Left kidney (tissue), 1 donor: ENCODE measurements at regions not wholly inside any gene's neighbourhood (a gene's known extent, or its start where the extent isn't known, plus 50 kb on each side); places are given as distances from the start of the nearest gene placed in this dataset.
"Not testable (repeated sequence)": the region's sequence is repeated elsewhere in the genome, so short reads cannot be mapped to it uniquely, and the experiment has no call there.

Experiments
- DNase-seq: peaks from one replicate; pipeline ENCODE4 v3.0.0-alpha.2; 2013

DNA sequence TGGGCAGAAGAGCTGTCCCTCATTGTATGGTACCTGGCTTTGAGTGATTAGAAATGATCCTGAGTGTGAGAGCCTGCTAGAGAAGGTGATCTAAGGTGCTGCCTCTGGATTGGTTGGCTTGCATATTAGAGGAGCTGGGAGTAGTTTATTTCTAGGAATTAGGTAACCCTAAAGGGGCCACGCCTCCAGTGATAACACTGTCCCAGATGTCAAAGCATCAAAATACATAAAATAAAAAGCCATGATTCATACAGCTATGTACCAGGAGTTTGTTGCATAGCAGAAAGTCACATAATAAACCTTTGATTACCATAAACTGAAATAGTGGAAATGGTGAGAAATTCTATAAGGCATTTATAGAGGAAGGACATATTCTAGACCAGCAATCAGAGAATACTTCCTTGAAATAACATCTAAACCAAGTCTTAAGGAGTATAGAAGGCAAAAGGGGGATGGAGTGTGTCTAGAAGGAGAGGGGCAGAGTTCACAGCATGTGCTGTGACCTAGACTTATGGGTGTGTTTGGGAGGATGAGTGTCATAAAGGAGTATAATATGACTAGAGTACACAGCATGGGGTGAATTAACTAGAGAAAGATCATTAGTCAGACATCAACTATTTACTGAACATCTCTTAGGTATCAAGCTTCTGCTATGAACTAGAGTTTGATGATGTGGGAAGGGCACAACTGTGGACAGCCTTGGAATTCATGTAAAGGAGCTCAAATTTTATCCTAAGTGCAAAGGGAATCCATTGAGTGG is 686.4 kb downstream of the GALC start:
- DNase-seq, result no peak

DNA sequence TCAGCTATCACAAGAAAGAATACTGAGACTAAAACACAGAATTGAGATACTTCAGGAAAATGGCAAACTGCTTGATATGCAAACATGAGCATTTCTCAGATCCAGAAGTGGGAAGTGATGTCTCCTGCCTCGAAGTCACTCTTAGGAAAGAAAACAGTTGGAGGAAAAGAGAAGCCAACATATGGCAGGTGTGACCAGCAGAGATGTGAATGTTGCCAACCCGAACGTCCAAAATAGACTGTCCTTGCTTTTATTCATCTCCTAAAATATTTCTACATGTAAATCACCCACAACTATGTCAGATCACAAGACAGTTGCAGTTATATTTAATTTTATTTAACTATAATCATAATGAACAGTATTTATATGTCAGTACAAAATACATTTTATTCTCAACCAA is 687.6 kb downstream of the GALC start:
- DNase-seq, result no peak

DNA sequence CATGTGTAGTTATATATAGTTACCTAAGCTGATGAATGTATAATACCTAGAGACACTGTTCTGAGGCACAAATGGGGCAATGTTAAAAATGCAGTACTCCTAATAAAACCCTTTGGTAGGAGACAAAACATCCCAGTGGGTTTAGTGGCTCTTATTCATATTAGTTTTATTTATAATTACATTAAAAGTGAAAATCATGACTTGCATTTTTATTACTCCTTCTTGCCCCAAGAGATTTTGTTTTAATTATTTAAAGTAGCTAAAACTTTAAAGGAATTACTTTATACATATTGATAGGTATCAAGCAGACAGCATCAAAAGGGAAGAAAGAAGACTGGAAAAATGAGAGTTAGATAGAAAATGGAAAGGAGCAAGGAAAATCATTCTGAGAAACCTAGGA is 688.6 kb downstream of the GALC start:
- no peak for DNase-seq

DNA sequence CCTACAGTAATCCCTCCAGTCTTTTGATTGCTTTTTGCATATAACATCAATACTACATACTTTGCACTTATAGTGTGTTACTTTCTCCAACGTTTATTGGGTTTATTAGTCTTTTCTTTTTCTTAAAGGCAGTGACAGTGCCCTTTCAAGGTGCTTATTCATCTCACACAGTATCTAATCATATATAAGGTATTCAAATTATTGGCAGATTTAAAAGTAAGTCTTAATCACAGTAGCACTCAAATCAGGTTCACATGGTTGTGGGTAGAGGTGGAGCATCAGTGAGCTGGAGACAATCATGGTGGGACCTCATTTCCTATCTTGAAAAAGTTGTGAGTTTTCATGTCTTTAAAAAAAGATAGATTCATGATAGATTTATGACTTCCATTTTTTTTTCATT is 706.2 kb downstream of the GALC start:
- DNase-seq, result no peak

DNA sequence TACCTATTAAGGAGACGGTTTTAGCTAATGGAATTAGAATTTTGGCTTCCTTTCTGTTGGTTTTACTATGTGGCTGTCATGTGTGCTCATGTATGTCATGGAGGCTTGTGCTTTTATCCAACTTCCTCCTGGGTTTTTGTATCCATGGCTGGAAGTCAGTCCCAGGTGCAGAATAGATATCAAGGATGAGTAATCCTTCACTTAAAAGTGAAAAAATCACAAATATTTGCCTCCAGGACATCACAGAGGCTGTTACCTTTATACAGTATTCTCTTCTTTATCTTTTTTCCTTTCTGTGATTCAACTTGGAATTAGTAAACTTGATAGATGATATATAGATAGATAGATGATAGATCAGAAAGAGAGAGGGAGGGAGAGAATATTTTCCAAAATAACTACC is 706.8 kb downstream of the GALC start:
- no peak for DNase-seq

DNA sequence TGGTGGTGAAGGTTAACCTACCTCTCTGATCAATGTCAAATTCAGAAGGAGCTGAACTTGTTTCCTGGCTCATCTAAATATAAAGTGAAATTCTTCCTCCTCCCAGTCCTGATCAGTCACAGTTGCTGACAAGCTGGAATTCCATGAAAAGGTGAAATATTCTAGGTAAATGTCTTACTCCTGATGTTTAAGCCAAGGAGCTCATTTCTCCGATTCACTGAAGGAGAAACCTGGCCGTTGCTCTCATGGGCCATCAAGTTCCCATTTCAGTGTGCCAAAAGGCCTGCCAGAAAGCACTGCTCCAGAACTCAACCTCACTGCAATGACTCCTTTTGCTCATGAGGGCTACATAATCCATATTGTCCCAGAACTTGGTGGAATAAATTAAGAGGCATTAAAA is 707.5 kb downstream of the GALC start:
- peak; percentile 7 for DNase-seq

DNA sequence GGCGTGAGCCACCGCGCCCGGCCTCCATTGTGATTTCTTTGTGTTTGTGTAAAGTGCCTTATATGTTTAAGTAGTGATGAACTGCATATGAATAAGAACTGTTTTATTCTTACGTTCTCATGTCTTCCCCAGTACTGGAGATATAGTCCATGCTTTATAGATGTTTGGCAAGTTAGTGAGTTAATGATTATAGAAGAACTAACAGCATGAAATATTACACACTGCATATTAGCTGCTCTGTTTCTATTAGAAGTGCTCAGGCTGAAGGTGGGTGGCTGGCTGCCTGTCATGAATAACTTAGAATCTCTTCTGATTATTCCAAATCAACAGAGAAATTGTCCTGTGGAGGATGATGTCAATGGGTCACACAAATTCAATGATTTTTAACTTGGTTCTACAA is 709.4 kb downstream of the GALC start:
- no peak for DNase-seq

DNA sequence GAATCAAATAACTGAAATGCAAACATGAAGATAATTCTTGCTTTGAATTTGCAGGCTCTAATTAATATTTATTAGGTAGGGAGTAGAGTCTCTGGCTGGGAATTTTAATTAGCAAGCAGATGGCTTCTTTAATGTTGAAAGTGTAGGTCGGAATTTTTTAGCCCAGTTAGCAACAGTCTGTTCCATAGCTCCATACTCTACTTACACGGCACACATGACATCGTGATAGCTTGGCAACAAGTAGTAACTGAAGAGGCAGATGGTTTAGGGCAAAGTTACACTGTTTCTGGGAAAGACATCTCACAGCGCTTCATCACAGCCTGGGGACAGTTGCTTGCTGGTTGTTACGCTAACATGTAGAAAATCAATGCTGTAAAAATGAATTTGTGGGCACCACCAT is 710.7 kb downstream of the GALC start:
- no peak for DNase-seq

DNA sequence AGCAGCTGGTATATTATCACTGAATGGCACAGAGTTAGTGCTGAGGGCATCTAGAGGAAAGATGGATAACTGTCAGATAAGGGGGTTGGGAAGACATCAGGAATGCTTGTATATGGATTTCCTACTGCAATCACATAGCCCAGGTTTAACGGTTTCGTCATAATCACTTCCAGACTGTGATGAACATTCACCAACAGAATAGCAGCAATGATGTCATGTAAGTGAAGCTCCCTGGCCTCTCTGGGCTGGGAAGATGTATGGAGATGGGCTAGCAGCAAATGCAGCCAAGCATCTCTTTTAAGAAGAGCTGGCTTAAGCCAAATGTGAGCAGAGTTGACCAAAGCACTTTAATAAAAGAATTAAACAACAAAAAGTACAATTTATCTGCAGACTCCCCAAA is 714.6 kb downstream of the GALC start:
- no peak for DNase-seq

DNA sequence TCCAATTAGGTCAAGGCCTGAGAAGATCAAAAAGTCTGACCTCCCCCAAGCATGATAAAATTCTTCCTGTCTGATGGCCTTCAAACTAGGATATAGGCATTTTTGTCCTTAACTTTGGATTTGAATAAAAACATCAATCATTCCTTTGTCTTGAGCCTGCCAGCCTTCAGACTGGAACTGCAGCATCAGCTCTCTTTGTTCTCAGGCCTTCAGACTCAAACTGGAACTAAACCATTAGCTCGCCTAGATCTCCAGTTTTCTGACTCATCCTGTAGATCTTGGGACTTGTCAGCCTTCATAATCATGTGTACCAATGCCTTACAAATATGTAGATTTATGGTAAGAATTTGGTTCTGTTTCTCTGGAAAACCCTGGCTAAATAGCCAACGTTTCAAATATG is 721.7 kb downstream of the GALC start:
- DNase-seq, result no peak

DNA sequence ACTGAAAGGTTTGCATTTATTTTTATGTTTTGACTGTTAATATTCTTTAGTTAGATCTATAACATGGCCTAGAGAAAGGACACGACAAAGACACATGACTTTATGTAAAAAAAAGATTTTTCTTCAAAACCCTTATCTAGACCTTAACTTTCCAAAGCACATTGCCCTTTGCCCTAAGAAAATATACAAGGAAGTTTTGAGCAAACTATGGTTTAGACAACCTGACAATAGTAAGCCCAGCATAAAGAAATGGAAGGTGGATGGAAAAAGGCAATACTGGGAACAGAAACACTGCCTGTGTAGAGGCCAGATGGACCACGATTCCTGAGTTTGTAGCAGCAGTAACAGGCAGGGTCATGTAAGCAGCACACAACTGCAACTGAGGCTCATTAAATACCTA is 724.0 kb downstream of the GALC start:
- DNase-seq, result no peak

DNA sequence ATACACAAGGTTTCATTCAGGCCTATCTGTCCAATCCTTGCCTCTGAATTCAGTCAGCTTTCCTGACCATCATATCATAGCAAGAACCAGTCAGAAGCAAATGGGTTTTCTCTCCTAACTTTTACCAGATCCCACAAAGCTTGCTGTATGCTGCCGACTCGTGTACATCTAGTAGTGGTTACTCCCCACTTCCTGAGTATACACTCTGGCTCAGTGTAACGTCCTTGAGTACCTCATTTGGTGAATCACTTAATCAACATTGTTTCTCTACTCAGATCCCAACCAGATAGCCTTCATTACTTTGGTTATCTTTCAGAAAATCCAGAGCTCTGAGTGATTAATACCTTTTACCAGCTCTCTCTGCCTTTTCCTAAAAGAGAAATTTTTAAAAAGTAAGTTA is 728.2 kb downstream of the GALC start:
- no peak for DNase-seq

DNA sequence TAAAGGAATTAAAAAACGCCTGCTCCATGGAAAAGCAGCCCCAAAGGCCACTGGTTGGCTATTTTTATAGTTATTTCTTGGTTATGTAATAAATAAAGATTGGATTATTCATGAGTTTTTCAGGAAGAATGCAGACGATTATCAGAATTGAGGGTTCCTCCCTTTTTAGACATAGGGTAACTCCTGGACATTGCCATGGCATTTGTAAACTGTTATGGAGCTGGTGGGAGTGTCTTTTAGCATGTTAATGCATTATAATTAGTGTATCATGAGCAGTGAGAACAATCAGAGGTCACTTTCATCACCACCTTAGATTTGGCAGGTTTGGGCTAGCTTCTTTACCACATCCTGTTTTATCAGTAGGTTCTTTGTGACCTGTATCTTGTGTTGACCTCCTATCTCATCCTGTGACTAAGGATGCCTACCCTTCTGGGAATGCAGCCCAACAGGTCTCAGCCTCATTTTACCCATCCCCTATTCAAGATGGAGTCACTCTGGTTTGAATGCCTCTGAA is 728.7 kb downstream of the GALC start:
- DNase-seq, result no peak

DNA sequence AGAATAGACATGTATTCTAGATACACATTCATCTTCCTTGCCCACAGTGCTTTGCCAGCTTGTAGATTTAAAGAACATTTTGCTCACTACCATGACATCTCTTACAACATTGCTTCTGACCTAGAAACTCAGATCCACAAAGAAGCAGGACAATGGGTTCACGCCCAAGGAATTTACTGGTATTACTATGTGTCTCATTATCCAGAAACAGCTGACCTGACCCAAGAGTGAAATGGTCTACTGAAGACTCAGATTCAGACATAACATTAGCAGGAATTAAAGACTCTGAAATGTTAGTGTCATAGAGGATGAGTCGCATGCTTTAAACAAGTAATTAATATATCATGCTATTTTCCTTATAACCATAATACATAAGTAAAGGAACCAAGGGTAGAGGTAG is 731.4 kb downstream of the GALC start:
- DNase-seq, result no peak

DNA sequence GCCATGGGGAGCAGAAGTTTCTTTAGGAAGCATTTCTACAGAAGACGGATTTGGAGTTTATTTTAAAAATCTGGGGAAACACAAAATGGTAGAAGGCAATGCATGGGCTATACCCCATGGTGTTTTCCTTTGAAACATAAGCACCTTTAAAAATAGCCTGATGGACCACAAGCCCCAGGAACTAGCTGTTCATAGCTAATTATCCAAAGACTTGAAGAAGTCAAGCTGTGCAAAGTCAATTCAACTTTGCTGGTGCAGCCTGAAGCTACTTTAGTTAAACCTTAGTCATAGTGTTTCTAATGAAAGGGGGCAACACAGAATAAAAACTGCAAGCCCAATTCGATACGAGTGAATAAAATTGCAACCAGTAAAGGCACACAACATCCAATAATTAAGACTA is 732.5 kb downstream of the GALC start:
- no peak for DNase-seq

DNA sequence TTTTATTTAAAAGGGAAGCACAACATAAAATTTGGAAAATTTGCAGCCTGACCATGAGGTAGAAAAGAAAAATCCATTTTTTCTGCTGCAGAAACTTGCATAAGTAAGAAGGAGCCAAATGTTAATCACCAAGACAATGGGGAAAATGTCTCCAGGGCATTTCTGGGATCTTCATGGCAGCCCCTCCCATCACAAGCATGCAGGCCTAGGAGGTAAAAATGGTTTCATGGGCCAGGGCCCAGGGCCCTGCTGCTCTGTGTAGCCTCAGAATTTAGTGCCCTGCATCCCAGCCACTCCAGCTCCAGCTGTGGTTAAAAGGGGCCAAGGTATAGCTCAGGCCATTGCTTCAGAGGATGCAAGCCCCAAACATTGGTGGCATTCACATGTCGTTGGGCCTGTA is 735.6 kb downstream of the GALC start:
- no peak for DNase-seq

DNA sequence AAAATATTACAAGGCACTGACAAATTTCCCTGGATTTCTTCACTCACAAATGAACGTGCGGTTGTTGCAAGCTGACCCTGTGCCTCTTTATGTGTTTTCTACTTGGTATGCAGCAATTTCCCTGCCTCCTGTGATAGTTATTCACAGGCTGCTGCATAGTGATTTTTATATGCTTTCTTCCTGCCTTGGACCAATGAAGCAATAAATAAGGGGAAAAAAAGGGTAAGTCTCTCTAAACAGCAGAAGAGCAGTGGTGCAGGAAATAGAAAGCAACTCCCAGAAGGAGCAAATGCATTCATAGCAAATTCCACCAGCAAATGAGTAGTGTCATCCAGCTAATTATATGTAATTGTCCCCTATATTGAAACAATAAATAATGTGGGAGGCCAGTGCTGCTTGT is 737.9 kb downstream of the GALC start:
- DNase-seq, result peak; percentile 32

DNA sequence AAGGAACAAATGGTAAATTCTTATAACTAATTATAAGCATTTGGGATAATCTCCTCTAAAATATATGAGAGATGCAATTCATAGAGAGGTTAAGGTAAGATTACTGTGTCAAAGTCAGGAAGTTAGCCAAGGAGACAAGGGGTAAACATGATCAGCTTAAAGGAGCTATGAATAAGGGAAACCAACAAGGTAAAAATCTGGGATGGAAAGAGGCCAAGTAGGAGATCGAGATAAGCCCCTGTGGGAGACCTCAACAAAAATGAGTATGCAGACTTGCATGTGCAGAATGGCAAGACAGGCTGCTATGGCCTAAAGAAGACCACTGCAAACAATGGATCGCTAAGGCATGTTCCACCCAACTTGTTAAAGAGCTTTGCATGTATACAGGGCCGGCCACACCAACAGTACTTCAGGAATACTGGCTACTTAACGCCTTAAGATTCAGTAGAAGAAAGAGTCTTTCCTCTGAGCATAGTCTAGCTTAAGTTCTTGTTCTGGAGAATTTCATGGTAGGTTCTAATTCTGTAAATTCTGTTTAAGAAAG is 738.6 kb downstream of the GALC start:
- no peak for DNase-seq

DNA sequence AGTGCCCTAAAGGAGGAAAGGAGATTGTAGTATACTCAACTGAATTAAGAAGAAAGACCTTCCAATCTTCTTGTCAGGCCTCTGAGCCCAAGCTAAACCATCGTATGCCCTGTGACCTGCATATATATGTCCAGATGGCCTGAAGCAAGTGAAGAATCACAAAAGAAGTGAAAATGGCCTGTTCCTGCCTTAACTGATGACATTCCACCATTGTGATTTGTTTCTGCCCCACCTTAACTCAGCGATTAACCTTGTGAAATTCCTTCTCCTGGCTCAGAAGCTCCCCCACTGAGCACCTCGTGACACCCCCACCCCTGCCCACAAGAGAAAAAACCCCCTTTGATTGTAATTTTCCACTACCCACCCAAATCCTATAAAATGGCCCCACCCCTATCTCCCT is 739.2 kb downstream of the GALC start:
- DNase-seq, result not testable (repeated sequence)

DNA sequence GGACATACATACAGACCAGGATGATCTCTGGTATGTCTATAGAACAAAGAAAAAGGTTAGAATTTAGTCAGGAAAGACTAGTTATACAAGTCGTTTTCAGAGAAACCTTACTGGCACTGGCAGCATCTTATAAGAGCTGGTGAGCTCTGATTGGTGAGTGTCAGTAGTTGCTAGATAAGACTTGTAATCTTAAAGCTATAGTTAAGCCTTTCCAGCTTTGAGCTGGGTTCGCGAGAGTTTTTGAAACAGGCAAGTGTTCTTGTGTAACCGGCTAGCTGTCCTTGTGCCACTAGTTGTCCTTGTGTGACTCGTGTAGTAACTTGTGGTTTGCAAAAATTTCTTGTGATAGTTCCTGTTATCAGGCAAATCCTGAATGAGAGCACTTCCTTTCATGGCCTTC is 740.9 kb downstream of the GALC start:
- DNase-seq, result no peak

DNA sequence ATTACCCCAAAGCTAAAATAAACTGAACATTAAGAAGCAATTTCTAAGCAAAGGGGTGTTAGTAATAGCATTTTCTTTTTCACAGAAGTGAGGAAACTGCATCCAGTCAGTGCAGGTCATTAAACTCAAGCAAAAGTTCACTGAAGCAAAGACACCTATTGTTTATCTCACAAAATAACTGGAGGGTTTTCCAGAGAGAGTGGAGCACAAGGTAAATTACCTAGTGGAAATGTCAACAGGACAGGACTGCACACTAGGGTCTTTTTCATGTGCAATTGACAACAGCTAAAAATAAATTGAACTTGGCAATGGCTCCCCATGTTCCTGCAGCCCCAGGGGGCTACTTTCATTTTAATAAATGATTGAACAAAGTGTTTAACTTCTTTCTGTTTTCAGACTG is 742.0 kb downstream of the GALC start:
- no peak for DNase-seq

DNA sequence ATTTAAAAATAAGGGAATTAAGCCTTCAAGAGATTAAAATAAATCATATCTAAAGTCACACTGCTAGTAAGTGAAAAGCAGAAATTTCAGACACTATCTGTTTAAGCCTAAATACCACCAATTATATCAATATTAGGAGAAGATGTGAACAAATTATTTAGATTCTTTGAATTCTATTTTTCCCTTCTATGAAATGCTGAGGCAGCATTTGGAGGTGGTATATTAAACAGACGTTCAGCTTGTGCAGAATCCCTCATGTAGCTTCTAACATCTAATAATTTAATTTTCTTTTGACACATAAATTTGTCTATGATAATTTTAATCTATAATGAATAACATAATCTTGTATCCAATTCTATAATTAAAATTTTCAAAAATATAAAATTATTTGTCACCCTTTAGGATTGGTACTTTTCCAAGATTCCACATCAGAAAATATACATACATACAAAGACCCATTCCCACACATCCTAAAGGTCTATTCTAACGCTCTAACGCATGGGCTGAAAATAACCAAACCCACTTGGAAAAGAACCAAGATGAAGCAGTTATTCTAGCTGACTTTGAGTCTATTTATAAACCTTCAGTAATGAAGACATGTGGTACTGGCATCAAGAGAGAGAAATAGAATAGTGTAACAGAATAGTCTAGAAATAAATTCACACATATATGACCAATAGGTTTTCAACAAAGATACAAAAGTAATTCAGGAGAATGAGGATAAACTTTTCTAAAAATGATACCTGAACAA is 751.8 kb downstream of the GALC start:
- no peak for DNase-seq

DNA sequence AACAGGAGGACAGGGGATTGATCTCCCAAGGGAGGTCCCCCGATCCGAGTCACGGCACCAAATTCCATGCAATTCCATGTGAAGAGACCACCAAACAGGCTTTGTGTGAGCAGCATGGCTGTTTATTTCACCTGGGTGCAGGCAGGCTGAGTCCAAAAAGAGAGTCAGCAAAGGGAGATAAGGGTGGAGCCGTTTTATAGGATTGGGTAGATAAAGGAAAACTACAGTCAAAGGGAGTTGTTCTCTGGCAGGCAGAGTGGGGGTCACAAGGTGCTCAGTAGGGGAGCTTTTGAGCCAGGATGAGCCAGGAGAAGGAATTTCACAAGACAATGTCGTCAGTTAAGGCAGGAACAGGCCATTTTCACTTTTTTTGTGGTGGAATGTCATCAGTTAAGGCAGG is 752.7 kb downstream of the GALC start:
- not testable (repeated sequence) for DNase-seq
